ENCODE measurements at regions not wholly inside any gene's neighbourhood (a gene's known extent, or its start where the extent isn't known, plus 50 kb on each side); places are given as distances from the start of the nearest gene placed in this dataset.

GRCh38 chr2:126345691-126346090 is 310.3 kb upstream of the GYPC start:
- no peak for TF ChIP-seq CTCF (IDR thresholded peaks at IDR 0.05)
- TF ChIP-seq POLR2A (IDR thresholded peaks at IDR 0.05): no peak

All from right lobe of liver (tissue), 4 donors.